Stomach (tissue), 8 donors: ENCODE measurements at regions not wholly inside any gene's neighbourhood (a gene's known extent, or its start where the extent isn't known, plus 50 kb on each side); places are given as distances from the start of the nearest gene placed in this dataset.

Source experiments
- DNase-seq, 2 donors: peaks; one replicate each; pipeline versions ENCODE4 v3.0.0 to v3.0.0-alpha.2; 2013 to 2019
- H3K27ac ChIP-seq, 5 donors: fragments of 200-600 bp in 4 of 5; sonication (generic) in 4 of 5; one replicate each; pipeline ENCODE4 v1.5.1; 2013 to 2019; ENCODE audit warnings: mild to moderate bottlenecking in 1 of 5, moderate library complexity in 1 of 5
- H3K27me3 ChIP-seq, 3 donors: fragments of 200-600 bp; sonication (generic); one replicate each; pipeline ENCODE4 v1.5.1; 2017 to 2019; ENCODE audit warnings: mixed run types in 1 of 3
- H3K36me3 ChIP-seq, 4 donors: fragments of 200-600 bp; sonication (generic); 1 replicate in 3 of 4; 2 replicates in 1 of 4; pipeline ENCODE4 v1.5.1; 2016 to 2019
- H3K4me1 ChIP-seq, 4 donors: fragments of 200-600 bp; sonication (generic); one replicate each; pipeline ENCODE4 v1.5.1; 2016 to 2019
- H3K4me3 ChIP-seq, 4 donors: fragments of 200-600 bp; sonication (generic) in 3 of 4; one replicate each; pipeline ENCODE4 v1.5.1; 2016 to 2019; ENCODE audit warnings: mild to moderate bottlenecking in 1 of 4
- H3K9me3 ChIP-seq, 4 donors: fragments of 200-600 bp; sonication (generic); one replicate each; pipeline ENCODE4 v1.5.1; 2016 to 2019
- EP300 ChIP-seq: sonication (generic); formaldehyde crosslinking; IDR thresholded peaks from one replicate; pipeline ENCODE4 v1.6.1; 2017; ENCODE audit warnings: antibody characterized with exemption
- POLR2A ChIP-seq, 4 donors: fragments of 450-650 bp; IDR thresholded peaks; one replicate each; pipeline ENCODE4 v1.6.1; 2016; ENCODE audit warnings: antibody characterized with exemption in 4 of 4, control low read depth in 2 of 4, mild to moderate bottlenecking in 1 of 4, moderate library complexity in 1 of 4
- POLR2AphosphoS5 ChIP-seq, 3 donors: sonication (generic); formaldehyde crosslinking; IDR thresholded peaks; one replicate each; pipeline ENCODE4 v1.6.1; 2016; ENCODE audit warnings: antibody characterized with exemption in 3 of 3
- WGBS, 5 donors: extraction: QIAGEN DNeasy Blood & Tissue Kit in 3 of 5; methylation state at CpG; one replicate each; pipeline versions ENCODE4 v1.1.5 to v1.1.7; 2013 to 2018; 5-methylcytosine and 5-hydroxymethylcytosine counted together
- intact Hi-C: fragments of 100-400 bp; cut with DNase I; formaldehyde crosslinking; loops from one replicate; pipeline ENCODE4 v1.15.1; 2023; ENCODE audit warnings: low total_unique reads
- TF ChIP-seq, protein P1 (sequence below), 7 experiments: fragments of 450-650 bp in 4 of 7; fragments of 200-600 bp in 3 of 7; sonication (generic) in 3 of 7; IDR thresholded peaks; one replicate each; pipeline ENCODE4 v1.5.1; 2016 to 2019; ENCODE audit warnings: antibody characterized with exemption in 7 of 7, control low read depth in 2 of 7, mild to moderate bottlenecking in 1 of 7
- donor health status: healthy with polysubstance abuse.
- donor health status: Bipolar disorder and iron deficiency.
- donor health status: healthy.

DNA sequence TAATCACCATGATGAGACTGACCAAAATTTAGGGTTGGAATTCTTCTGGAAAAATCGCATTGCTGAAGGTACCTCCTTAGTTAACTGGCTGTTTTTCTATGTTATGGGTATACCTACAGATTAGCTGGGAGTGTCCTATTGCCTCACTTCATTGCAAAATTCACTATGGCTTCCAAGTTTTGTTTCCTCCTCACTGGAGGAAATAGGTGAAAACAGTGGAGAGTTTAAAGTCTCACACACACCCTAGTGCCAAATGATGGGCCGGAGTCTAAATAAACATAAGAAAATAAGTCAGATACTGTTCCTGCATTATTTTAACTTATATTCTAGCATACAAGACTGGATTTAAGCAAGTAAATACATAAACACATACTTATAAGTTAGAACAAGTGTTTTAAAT, 98.2 kb downstream of the AHR start:
- Histone ChIP-seq H3K27me3 (no peaks in the 10 kb centered on the region), H3K27ac (no peak overlapping the region), H3K4me3 (no peak overlapping the region), H3K36me3 (no peaks in the 10 kb centered on the region), H3K4me1 (peaks cover 0 to 8% (median 0%) of the 10 kb centered on the region in 4 donors), H3K9me3 (peaks cover 0 to 16% (median 9%) of the 10 kb centered on the region in 4 donors)
- DNase-seq: no peak
- intact Hi-C loops: no loop called here
- TF ChIP-seq EP300: no peak
- no peak for TF ChIP-seq POLR2AphosphoS5 (IDR thresholded peaks at IDR 0.05)
- TF ChIP-seq POLR2A (IDR thresholded peaks at IDR 0.05): no peak
- TF ChIP-seq, protein P1, sequence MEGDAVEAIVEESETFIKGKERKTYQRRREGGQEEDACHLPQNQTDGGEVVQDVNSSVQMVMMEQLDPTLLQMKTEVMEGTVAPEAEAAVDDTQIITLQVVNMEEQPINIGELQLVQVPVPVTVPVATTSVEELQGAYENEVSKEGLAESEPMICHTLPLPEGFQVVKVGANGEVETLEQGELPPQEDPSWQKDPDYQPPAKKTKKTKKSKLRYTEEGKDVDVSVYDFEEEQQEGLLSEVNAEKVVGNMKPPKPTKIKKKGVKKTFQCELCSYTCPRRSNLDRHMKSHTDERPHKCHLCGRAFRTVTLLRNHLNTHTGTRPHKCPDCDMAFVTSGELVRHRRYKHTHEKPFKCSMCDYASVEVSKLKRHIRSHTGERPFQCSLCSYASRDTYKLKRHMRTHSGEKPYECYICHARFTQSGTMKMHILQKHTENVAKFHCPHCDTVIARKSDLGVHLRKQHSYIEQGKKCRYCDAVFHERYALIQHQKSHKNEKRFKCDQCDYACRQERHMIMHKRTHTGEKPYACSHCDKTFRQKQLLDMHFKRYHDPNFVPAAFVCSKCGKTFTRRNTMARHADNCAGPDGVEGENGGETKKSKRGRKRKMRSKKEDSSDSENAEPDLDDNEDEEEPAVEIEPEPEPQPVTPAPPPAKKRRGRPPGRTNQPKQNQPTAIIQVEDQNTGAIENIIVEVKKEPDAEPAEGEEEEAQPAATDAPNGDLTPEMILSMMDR (IDR thresholded peaks at IDR 0.05): no peak
- WGBS, 5 donors: 86 to 98% (median 96%) methylated on average over 2 of the region's 2 CpGs

DNA sequence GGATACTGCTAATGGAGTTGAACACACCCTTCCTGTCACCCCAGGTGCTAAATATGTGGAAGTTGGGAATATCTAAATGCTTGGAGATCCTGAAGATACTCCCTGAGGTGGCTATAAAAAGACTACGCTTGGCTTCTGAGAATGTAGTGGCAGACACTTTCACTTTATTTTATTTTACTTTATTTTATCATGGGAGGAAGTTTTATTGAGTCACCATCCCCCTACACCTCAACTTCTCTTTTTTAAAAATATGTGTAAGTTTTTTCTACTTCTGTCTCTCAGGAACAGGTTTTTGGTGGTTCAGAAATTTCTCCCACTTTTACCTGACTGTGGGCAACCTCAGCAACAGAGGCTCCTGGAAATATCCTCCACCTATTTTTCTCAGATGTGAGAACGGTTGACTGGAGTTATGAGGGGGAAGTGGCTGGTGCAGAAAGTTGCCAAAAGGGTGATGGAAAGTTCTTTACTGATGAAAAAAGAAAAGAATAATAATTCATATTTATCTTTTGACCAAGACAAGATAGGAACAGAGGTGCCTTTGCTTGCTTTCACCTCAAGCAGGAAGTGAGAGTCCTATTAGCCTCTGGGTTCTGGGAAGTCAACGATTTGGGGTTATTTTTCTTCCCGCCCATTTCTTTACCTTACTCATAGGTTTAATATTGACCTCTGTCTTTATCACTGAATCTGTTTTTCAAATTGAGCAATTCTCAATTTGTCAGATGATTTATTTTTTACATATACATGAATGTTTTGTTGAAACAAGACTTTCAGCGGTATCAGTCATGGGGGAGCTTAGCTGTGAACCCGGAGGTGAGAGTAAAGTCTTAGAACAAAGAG, 103.6 kb downstream of the AHR start:
- peak overlapping the region in 1 of 5 donors; percentile 14 for H3K27ac ChIP-seq
- no peaks in the 10 kb centered on the region for H3K9me3 ChIP-seq
- no peaks in the 10 kb centered on the region for H3K27me3 ChIP-seq
- TF ChIP-seq, protein P1 (IDR thresholded peaks at IDR 0.05): no peak
- no peak for TF ChIP-seq POLR2A (IDR thresholded peaks at IDR 0.05)
- no peak for TF ChIP-seq POLR2AphosphoS5 (IDR thresholded peaks at IDR 0.05)
- no peak for TF ChIP-seq EP300
- DNase-seq: no peak
- WGBS, 5 donors: 71 to 76% (median 72%) methylated on average over 6 of the region's 6 CpGs
- H3K4me3 ChIP-seq: no peak overlapping the region
- intact Hi-C loops: no loop called here
- no peaks in the 10 kb centered on the region for H3K36me3 ChIP-seq
- H3K4me1 ChIP-seq: peaks cover 0 to 21% (median 0%) of the 10 kb centered on the region in 4 donors

DNA sequence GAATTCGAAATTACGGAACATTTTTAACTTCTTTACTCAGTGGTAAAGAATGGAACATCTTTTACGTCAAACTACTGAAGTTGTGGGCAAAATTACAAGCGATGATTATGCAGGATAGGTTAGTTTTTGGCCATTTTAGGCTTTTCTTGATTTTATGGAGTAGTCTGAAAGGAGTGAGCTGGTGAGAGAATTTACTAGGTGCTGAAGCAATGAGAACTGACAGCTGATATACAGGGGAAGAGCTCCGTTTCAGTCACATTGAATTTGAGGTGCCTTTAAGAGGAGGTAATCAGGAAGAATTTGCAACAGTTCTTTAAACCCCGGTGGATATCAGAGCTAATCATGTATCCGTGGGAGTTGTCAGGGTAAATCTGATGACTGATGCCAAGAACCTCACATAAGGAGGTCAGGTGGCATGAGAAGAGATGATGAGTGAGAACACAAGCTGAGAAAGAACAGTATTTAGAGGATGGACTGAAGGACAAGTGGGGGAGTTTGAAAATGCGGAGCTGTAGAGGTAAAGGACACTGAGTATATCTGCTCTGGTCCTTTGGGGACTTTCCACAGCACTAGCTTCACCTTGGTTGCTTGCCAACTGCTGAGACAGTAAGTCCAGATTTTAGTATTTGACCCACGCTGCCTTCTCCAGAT, 104.3 kb downstream of the AHR start:
- H3K4me3 ChIP-seq: no peak overlapping the region
- H3K27me3 ChIP-seq: no peaks in the 10 kb centered on the region
- WGBS, 5 donors: 70 to 71% (median 70%) methylated on average over 9 of the region's 9 CpGs
- H3K9me3 ChIP-seq: no peaks in the 10 kb centered on the region
- DNase-seq: no peak
- H3K27ac ChIP-seq: no peak overlapping the region
- no peak for TF ChIP-seq POLR2AphosphoS5 (IDR thresholded peaks at IDR 0.05)
- TF ChIP-seq, protein P1 (IDR thresholded peaks at IDR 0.05): no peak
- TF ChIP-seq EP300: no peak
- intact Hi-C loops: no loop called here
- peaks cover 0 to 28% (median 0%) of the 10 kb centered on the region in 4 donors for H3K4me1 ChIP-seq
- H3K36me3 ChIP-seq: no peaks in the 10 kb centered on the region

DNA sequence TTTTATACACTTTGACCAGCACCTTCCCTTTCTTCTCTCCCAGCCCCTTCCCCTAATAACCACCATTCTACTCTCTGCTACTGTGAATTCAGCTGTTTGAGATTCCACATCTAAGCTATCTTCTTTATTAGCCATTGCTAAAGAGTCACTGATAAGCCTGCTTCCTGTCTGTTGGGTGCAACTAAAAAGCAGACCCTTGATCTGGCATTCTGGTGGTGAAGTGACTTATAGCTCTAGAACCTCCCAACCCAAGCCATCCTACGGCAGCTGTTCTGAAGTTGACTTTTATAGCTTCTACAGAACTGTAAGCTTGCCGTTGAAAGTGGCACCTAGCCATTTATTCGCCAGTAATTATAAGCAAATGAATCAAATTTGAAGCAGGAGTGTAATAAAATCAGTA, 105.6 kb downstream of the AHR start:
- Histone ChIP-seq H3K9me3 (no peaks in the 10 kb centered on the region), H3K27me3 (no peaks in the 10 kb centered on the region), H3K36me3 (no peaks in the 10 kb centered on the region), H3K4me1 (peaks cover 0 to 41% (median 4%) of the 10 kb centered on the region in 4 donors), H3K4me3 (no peak overlapping the region), H3K27ac (no peak overlapping the region)
- WGBS, 5 donors: 55 to 81% (median 77%) methylated on average over 3 of the region's 3 CpGs
- no peak for TF ChIP-seq EP300
- TF ChIP-seq POLR2A (IDR thresholded peaks at IDR 0.05): no peak
- TF ChIP-seq POLR2AphosphoS5 (IDR thresholded peaks at IDR 0.05): no peak
- TF ChIP-seq, protein P1 (IDR thresholded peaks at IDR 0.05): no peak
- no peak for DNase-seq
- intact Hi-C loops: no loop called here
